GM10266 (cell line): ENCODE measurements at regions not wholly inside any gene's neighbourhood (a gene's known extent, or its start where the extent isn't known, plus 50 kb on each side); places are given as distances from the start of the nearest gene placed in this dataset.

Source experiments
- DNase-seq: peaks from one replicate; pipeline ENCODE4 v3.0.0; 2012; ENCODE audit errors: extremely low spot score
- TF ChIP-seq, protein P1 (sequence below): IDR thresholded peaks from 2 replicates; pipeline ENCODE4 v1.5.1; 2012; ENCODE audit warnings: mild to moderate bottlenecking, low read depth; ENCODE audit not compliant: control insufficient read depth, insufficient read depth; ENCODE audit errors: missing control alignments

DNA sequence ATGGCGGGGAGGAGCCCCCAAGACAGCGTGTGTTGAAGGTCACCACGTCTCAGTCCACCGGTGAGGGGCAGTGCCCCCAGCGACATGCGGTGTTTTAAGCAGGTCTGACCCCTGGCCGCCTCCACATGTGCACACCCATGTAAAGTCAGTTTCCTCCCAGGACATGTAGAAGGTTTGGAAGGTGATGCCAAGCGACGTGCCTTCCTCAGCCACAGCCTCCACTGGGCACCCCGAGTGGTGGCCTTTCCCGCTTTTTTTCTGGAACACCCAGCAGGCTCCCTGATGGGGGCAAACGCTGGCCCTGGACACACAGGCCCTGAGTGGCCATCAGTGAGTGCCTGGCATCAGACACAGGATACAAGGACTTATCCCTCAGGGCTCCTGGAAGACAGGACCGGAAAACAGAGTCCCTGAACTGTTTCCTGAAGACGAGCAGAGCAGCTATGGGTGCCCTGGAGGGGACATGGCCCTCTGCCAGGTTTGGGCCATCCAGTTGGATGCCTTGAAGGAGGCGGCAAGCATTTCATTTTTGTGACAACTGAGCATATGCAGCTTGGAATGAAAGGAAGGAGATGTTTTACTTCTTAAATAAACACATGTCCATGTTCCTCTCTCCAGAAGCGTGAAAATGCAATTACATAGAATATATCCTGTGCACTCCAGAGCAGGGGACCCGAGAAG is 275.8 kb upstream of the IRX2 start:
- DNase-seq, result no peak
- TF ChIP-seq, protein P1, sequence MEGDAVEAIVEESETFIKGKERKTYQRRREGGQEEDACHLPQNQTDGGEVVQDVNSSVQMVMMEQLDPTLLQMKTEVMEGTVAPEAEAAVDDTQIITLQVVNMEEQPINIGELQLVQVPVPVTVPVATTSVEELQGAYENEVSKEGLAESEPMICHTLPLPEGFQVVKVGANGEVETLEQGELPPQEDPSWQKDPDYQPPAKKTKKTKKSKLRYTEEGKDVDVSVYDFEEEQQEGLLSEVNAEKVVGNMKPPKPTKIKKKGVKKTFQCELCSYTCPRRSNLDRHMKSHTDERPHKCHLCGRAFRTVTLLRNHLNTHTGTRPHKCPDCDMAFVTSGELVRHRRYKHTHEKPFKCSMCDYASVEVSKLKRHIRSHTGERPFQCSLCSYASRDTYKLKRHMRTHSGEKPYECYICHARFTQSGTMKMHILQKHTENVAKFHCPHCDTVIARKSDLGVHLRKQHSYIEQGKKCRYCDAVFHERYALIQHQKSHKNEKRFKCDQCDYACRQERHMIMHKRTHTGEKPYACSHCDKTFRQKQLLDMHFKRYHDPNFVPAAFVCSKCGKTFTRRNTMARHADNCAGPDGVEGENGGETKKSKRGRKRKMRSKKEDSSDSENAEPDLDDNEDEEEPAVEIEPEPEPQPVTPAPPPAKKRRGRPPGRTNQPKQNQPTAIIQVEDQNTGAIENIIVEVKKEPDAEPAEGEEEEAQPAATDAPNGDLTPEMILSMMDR, result no peak

DNA sequence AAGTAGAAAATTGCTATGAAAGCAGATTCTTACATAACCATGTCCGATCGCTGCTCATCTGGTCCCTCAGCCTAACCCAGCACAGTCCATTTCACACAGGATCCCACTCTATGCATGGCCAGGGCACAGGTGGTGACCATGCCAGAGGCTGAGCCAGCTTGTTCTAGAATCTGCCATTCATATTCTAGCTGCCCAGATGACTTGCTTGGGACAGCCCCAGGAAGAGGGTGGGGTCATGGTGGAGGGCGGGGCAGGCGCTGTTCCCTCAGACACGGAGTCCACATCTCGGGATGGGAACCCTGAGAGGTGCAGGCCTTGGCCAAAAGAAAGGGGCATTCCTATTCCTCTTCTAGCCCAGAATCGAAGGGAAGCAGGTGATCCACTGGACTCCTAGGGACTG is 275.2 kb upstream of the IRX2 start:
- no peak for DNase-seq
- TF ChIP-seq, protein P1, result no peak

DNA sequence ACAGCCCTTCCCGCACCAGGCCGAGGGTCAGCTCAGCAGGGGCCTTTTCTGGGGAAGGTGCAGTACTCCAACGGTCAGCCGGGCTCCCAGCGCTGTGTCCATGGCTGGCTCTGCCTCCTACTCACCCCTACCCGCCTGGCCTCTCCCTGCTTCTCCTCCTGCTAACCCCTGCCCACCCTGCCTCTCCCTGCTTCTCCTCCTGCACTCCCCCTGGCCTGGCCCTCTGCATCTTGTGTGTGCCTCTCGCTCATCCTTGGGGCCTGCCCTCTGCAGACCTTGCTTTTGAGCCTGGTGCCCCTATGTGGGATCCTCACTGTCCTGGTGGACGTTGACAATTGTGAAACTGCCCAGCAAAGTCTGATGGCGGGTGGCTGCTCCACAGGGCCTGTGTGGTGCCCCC is 274.6 kb upstream of the IRX2 start:
- TF ChIP-seq, protein P1, result no peak
- no peak for DNase-seq

DNA sequence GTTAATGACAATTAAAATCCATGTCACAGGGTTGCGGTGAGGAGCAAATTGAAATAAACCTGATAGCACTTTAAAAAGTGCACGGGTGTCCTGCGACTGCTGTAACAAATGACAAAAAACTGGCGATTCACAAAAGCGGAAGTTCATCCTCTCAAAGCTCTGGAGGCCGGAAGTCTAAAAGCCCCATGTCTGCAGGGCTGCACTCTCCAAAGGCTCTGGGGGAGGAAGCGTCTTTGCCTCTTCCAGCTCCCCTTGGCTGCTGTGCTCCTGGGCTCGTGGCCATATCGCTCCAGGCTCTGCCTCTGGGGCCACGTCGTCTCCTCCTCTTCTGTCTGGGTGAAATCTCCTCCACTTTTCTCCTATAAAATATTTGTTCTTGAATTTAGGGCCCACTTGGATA is 273.9 kb upstream of the IRX2 start:
- DNase-seq, result no peak
- TF ChIP-seq, protein P1, result no peak

DNA sequence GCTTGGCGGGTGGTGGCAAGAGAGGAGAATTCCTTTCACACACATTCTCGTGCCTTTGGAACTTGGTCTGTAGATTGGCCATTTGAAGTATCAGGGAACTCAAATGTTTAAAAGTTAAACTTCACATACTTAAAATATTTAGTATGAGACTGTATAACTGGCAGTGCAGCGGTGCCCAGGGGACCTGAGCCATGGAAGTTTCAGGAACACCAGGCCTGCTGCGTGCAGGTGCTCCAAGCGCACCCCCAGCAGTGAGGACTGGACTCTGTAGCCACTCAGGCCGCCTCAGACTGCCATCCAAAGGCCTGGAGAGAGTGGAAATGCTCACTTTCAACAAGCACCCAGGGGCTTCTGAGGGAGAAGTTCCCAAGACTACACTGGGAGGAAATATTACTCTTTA is 273.5 kb upstream of the IRX2 start:
- no peak for DNase-seq
- TF ChIP-seq, protein P1, result no peak

DNA sequence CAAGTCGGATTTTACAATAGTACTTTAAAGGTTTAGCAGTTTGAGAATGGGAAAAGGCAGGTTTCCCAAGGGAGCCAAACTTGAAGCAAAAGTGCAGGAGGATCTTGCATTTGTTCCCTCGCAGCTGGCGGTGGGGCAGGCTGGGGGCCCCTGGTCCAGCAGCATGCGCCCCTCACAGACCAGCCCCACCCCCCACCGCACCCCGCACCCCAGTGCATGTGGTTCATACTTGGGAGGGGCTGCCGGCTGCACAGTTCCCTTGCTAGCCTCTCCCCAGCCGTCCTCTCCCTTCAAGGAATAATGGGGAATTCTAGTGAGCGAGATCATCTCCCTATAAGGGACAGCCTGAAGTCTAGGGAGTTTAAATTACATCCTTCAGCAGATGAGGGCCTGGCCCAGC is 273.1 kb upstream of the IRX2 start:
- DNase-seq, result no peak
- TF ChIP-seq, protein P1, result no peak

DNA sequence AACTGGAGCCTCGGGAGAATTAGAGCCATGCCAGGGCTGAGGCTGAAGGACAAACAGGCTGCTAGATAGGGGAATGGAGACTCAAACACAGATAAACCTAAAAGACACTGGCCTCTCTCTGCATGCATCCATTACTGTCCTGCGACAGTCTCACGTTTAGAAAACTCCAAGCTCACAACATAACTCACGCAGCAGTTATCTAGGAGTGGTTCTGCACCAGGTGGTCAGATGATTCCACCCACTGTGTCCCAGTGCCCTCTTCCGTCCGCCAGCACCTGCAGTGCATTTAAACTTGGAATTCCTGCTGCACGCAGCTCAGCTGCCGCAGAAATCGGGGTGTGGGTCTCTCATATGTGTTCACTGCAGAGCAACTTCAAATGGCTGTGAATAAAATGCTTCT is 272.6 kb upstream of the IRX2 start:
- no peak for DNase-seq
- TF ChIP-seq, protein P1, result no peak
